PFSK-1 (cell line): ENCODE measurements at regions not wholly inside any gene's neighbourhood (a gene's known extent, or its start where the extent isn't known, plus 50 kb on each side); places are given as distances from the start of the nearest gene placed in this dataset.

Experiments
- FOXP2 ChIP-seq: optimal IDR thresholded peaks from 2 replicates; pipeline ENCODE3; 2011; ENCODE audit warnings: borderline replicate concordance, control low read depth, inconsistent platforms; ENCODE audit not compliant: insufficient read depth; ENCODE audit errors: extremely low read length, extremely low read depth
- POLR2AphosphoS5 ChIP-seq: IDR thresholded peaks from 2 replicates; pipeline ENCODE4 v1.6.1; 2012; ENCODE audit warnings: low read depth, mild to moderate bottlenecking, control low read depth, low read length, moderate library complexity
- REST ChIP-seq, 2 experiments: IDR thresholded peaks; 2 replicates each; pipeline versions ENCODE4 v1.6.1 to v1.8.0; 2011 to 2012; ENCODE audit warnings: low read depth in 2 of 2, low read length in 2 of 2, control low read depth in 1 of 2, inconsistent platforms in 1 of 2, mild to moderate bottlenecking in 1 of 2, moderate library complexity in 1 of 2; ENCODE audit not compliant: insufficient read depth in 1 of 2
- SIN3A ChIP-seq: IDR thresholded peaks from 2 replicates; pipeline ENCODE4 v1.6.1; 2012; ENCODE audit warnings: mild to moderate bottlenecking, low read length, moderate library complexity, borderline replicate concordance; ENCODE audit not compliant: insufficient read depth
- TAF1 ChIP-seq: IDR thresholded peaks from 2 replicates; pipeline ENCODE4 v1.6.1; 2012; ENCODE audit warnings: low read length, control low read depth, borderline replicate concordance; ENCODE audit not compliant: insufficient read depth

- TF ChIP-seq POLR2AphosphoS5 (no peak), SIN3A (no peak), TAF1 (no peak), FOXP2 (no peak), REST (IDR thresholded peaks at IDR 0.05; ENCODE audit: insufficient read depth in 1 of 2, low read depth in 2 of 2, low read length in 2 of 2) (no peak)
Measured at GRCh38 chr17:34845296-34845695, 116.0 kb downstream of the CCT6B start.

- TF ChIP-seq FOXP2 (no peak), TAF1 (no peak), POLR2AphosphoS5 (no peak), SIN3A (no peak), REST (IDR thresholded peaks at IDR 0.05; ENCODE audit: insufficient read depth in 1 of 2, low read depth in 2 of 2, low read length in 2 of 2) (no peak)
Measured at GRCh38 chr17:34843682-34844081, 117.6 kb downstream of the CCT6B start.

GRCh38 chr17:34842235-34842634, 119.0 kb downstream of the CCT6B start:
- TF ChIP-seq TAF1: no peak
- no peak for TF ChIP-seq REST (IDR thresholded peaks at IDR 0.05; ENCODE audit: insufficient read depth in 1 of 2, low read depth in 2 of 2, low read length in 2 of 2)
- no peak for TF ChIP-seq POLR2AphosphoS5
- no peak for TF ChIP-seq FOXP2
- TF ChIP-seq SIN3A: no peak

- TF ChIP-seq POLR2AphosphoS5 (no peak), TAF1 (no peak), FOXP2 (no peak), SIN3A (no peak), REST (IDR thresholded peaks at IDR 0.05; ENCODE audit: insufficient read depth in 1 of 2, low read depth in 2 of 2, low read length in 2 of 2) (no peak)
Measured at GRCh38 chr17:34841467-34841866, 119.8 kb downstream of the CCT6B start.

GRCh38 chr17:34840750-34841149, 120.5 kb downstream of the CCT6B start:
- TF ChIP-seq REST (IDR thresholded peaks at IDR 0.05; ENCODE audit: insufficient read depth in 1 of 2, low read depth in 2 of 2, low read length in 2 of 2) (peak in 1 of 2 experiments; percentile 67; a peak in 2 of 4 replicates), SIN3A (no peak)
